ENCODE measurements at regions not wholly inside any gene's neighbourhood (a gene's known extent, or its start where the extent isn't known, plus 50 kb on each side); places are given as distances from the start of the nearest gene placed in this dataset.

DNA sequence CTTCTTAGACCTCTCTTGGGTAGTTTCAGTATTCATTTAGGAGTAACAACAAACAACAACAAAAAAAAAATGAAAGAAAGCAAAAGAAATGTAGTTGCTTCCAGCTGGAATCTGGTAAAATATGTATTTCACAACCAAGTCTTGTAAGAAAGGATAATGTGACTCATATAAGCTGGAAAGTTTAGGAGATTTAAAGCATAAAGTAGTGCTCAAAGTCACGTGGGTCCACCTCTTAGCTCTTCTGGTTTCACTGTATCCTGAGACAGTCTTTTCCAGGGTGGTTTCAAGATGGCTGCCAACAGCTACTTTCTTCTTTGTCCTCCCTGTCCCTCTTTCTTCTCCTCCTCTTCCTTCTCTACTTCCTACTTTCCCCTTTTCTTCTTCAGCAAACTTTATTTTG is 69.5 kb upstream of the CDK13 start:
- H3K4me3 ChIP-seq (replicated peaks in 1 of 2; ENCODE audit: low read depth in 2 of 2, low read length in 2 of 2) = no peak overlapping the region
- peak; percentile 61 to 77 for DNase-seq (ENCODE audit: low read depth in 2 of 2)
- TF ChIP-seq, protein P1, sequence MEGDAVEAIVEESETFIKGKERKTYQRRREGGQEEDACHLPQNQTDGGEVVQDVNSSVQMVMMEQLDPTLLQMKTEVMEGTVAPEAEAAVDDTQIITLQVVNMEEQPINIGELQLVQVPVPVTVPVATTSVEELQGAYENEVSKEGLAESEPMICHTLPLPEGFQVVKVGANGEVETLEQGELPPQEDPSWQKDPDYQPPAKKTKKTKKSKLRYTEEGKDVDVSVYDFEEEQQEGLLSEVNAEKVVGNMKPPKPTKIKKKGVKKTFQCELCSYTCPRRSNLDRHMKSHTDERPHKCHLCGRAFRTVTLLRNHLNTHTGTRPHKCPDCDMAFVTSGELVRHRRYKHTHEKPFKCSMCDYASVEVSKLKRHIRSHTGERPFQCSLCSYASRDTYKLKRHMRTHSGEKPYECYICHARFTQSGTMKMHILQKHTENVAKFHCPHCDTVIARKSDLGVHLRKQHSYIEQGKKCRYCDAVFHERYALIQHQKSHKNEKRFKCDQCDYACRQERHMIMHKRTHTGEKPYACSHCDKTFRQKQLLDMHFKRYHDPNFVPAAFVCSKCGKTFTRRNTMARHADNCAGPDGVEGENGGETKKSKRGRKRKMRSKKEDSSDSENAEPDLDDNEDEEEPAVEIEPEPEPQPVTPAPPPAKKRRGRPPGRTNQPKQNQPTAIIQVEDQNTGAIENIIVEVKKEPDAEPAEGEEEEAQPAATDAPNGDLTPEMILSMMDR (IDR thresholded peaks at IDR 0.05; ENCODE audit: low read depth, low read length) = no peak

DNA sequence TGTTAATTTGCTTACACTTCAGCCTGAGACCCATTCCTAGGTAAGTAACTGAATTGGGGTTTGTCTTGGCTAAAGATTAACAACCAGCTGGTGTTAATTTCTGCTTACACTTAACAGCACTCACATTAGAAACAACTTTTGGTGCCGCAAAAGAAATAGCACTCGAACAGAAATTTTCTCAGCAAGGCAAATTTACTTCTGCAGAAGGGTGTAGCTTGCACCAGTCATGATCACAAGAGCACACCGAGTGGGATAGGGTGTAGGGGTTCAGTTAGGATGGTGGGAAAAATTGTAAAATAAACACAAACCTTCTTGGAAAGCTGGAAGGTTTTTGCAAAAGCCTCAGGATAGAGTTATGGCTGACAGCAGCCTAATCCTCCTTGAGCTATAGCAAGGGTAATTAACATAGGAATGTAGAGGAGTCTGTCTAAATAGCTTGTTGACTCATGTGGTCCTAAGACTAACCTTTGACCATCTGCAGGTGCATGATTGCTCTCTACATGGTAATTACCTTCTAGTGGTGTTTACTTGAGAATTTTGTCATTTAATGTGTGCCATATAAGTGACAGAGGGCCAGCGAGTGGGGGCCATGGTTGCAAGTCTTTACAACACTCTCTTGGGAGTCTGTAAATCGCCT is 67.8 kb upstream of the CDK13 start:
- no peak for DNase-seq (ENCODE audit: low read depth in 2 of 2)
- TF ChIP-seq, protein P1 (IDR thresholded peaks at IDR 0.05; ENCODE audit: low read depth, low read length) = no peak
- no peak overlapping the region for H3K4me3 ChIP-seq (replicated peaks in 1 of 2; ENCODE audit: low read depth in 2 of 2, low read length in 2 of 2)

DNA sequence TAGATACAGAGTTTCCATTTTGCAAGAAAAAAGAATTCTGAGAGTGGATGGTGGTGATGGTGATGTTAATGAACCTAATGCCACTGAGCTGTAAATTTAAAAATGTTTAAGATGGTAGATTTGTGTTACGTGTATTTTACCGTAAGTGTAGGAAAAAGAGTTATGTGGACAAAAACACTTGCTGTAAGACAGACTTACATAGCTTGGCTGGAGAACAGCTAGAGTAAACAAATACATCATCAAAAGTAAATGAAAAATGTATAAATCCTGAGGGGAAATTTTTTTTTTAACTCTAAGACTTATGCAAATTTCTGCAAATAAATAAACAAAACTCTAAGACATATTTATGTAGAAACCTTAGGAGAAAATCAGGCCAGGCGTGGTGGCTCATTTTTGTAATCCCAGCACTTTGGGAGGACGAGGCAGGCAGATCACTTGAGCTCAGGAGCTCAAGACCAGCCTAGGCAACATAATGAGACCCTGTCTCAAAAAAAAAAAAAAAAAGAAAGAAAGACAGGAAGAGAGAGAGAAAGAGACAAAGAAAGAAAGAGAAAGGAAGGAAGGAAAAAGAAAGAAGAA is 66.2 kb upstream of the CDK13 start:
- no peak overlapping the region for H3K4me3 ChIP-seq (replicated peaks in 1 of 2; ENCODE audit: low read depth in 2 of 2, low read length in 2 of 2)
- no peak for DNase-seq (ENCODE audit: low read depth in 2 of 2)
- TF ChIP-seq, protein P1 (IDR thresholded peaks at IDR 0.05; ENCODE audit: low read depth, low read length) = no peak

DNA sequence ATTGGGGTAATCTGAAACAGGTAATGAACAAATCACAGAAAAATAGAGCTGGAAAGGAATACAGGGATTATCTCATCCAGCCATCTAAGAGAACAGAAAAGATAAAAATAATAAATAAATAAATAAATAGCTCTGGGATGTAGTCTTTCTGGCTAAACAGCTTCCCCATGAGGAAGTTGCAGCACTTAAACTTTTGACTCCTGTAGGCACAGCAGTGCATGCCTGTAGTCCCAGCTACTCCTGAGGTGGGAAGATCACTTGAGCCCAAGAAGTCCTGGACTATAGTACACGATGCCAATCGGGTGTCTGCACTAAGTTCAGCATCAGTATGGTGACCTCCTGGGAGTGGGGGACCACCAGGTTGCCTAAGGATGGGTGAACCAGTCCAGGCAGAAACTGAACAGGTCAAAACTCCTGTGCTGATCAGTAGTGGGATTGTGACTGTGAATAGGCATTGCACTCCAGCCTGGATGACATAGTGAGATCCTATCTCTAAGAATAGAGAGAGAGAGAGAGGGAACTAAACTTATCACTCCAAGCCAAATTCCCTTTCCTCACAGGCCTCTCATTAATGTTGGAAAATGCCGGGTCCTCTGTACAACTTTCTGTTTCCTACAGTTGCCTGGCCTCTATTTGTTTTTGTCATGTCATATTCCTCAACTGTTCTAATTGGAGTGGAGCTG is 61.7 kb upstream of the CDK13 start:
- DNase-seq (ENCODE audit: low read depth in 2 of 2) = no peak
- H3K4me3 ChIP-seq (replicated peaks in 1 of 2; ENCODE audit: low read depth in 2 of 2, low read length in 2 of 2) = no peak overlapping the region

DNA sequence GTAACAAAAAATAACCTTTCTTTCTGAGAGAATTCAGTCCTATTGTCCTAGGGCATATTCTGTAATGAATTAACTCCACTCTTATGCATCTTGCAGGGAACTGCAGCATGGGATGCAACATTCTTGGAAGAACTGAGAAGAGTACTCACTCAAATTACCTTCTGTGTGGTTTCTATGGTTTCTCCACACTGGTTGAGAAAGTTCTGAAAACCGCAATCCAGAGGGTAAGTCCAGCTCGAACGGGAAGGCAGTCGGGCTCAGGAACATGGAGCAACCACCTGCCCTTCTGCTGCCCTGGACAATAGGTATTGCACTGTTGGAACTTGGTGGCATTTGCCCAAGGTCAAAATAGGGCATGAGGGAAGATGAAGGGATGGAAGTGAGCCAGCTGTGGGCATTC is 59.6 kb upstream of the CDK13 start:
- H3K4me3 ChIP-seq (replicated peaks in 1 of 2; ENCODE audit: low read depth in 2 of 2, low read length in 2 of 2) = no peak overlapping the region
- no peak for DNase-seq (ENCODE audit: low read depth in 2 of 2)
- TF ChIP-seq, protein P1 (IDR thresholded peaks at IDR 0.05; ENCODE audit: low read depth, low read length) = no peak

More for the DNA sequence above, 61.7 kb upstream of the CDK13 start:
- TF ChIP-seq, protein P1 (IDR thresholded peaks at IDR 0.05; ENCODE audit: low read depth, low read length) = no peak

DNA sequence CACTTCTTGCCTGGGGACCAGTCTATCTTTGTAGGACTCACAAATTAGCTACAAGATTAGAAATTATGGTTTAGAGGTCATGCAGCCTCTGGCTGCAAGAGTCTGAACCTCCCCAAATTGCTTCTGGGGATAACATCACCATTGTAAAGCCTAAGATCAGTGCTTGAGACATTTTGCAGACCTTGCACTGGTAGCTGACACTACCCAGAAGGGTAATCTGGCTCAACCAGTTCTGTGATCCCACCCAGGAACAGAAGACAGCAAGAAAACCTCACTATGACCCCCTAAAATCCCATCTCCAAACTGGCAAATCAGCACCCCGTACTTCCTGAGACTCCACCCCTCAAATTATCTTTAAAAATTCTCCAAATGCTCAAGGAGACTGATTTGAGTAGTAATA is 58.2 kb upstream of the CDK13 start:
- DNase-seq (ENCODE audit: low read depth in 2 of 2) = no peak
- H3K4me3 ChIP-seq (replicated peaks in 1 of 2; ENCODE audit: low read depth in 2 of 2, low read length in 2 of 2) = no peak overlapping the region
- TF ChIP-seq, protein P1 (IDR thresholded peaks at IDR 0.05; ENCODE audit: low read depth, low read length) = no peak

Measured in cardiac fibroblast (primary cell).